ENCODE measurements at regions not wholly inside any gene's neighbourhood (a gene's known extent, or its start where the extent isn't known, plus 50 kb on each side); places are given as distances from the start of the nearest gene placed in this dataset.

GRCh38 chr19:24032651-24033050, 54.3 kb upstream of the ZNF254 start:
- DNase-seq (ENCODE audit: low spot score) = peak; percentile 58
- no peak for TF ChIP-seq CTCF (IDR thresholded peaks at IDR 0.05)
- Histone ChIP-seq H3K4me3 (peak overlapping the region; percentile 77), H3K27ac (peak overlapping the region; percentile 79 to 91)

GRCh38 chr19:24033301-24033962, 53.6 kb upstream of the ZNF254 start:
- Histone ChIP-seq H3K4me3 (peak overlapping the region; percentile 77), H3K27ac (peak overlapping the region; percentile 79 to 91)
- DNase-seq (ENCODE audit: low spot score) = peak; percentile 94
- TF ChIP-seq CTCF (IDR thresholded peaks at IDR 0.05) = no peak

GRCh38 chr19:24033963-24034342, 53.0 kb upstream of the ZNF254 start:
- DNase-seq (ENCODE audit: low spot score) = peak; percentile 71
- no peak for TF ChIP-seq CTCF (IDR thresholded peaks at IDR 0.05)
- Histone ChIP-seq H3K27ac (peak overlapping the region; percentile 79 to 91), H3K4me3 (peak overlapping the region; percentile 77)

- DNase-seq (ENCODE audit: low spot score) = peak; percentile 7
- peak overlapping the region; percentile 77 for H3K4me3 ChIP-seq
- peak overlapping the region in 1 of 2 donors; percentile 21 for H3K27ac ChIP-seq
Measured at GRCh38 chr19:24035261-24035880, 51.6 kb upstream of the ZNF254 start.

Data from coronary artery (tissue), 2 donors.